ENCODE measurements at regions not wholly inside any gene's neighbourhood (a gene's known extent, or its start where the extent isn't known, plus 50 kb on each side); places are given as distances from the start of the nearest gene placed in this dataset.

- TF ChIP-seq KLF17 (tag by site-specific recombination; IDR thresholded peaks at IDR 0.05), result no peak
- TF ChIP-seq ZNF169 (tag by site-specific recombination; IDR thresholded peaks at IDR 0.05), result no peak
Observed at GRCh38 chr6:167448378-167448777, 123.5 kb downstream of the TTLL2 start (continued).

- CTCF ChIA-PET, result no interaction called here
Observed at GRCh38 chr6:167449094-167449861, 124.4 kb downstream of the TTLL2 start.

GRCh38 chr6:167450626-167451025, 125.7 kb downstream of the TTLL2 start:
- Histone ChIP-seq H3K27ac (ENCODE audit: extremely low read depth, low read depth, low read length) (no peak overlapping the region), H3K36me3 (ENCODE audit: control insufficient read depth in 2 of 2, insufficient read depth in 1 of 2, low read length in 2 of 2) (no peaks in the 10 kb centered on the region), H3K4me3 (ENCODE audit: low read depth, low read length) (no peak overlapping the region), H3K9me3 (ENCODE audit: control insufficient read depth, insufficient read depth, low read depth, low read length) (no peaks in the 10 kb centered on the region), H3K4me1 (ENCODE audit: control insufficient read depth, insufficient read depth, low read length) (no peaks in the 10 kb centered on the region)
- CTCF ChIA-PET, result no interaction called here
- POLR2A ChIA-PET, result no interaction called here
- no peak for TF ChIP-seq ZBTB11 (tag by site-specific recombination; conservative IDR thresholded peaks at IDR 0.05; ENCODE audit: low read depth)
- no peak for TF ChIP-seq ZNF302 (tag by site-specific recombination; IDR thresholded peaks at IDR 0.05; ENCODE audit: low read depth)
- no peak for TF ChIP-seq ZNF513 (tag by site-specific recombination; IDR thresholded peaks at IDR 0.05)
- TF ChIP-seq TCF7L2 (IDR thresholded peaks at IDR 0.05; ENCODE audit: borderline replicate concordance, low read depth, low read length), result no peak
- TF ChIP-seq ZNF274 (IDR thresholded peaks at IDR 0.05; ENCODE audit: low read length), result no peak
- TF ChIP-seq ZNF274 (tag by site-specific recombination; IDR thresholded peaks at IDR 0.05; ENCODE audit: borderline replicate concordance), result no peak
- no peak for TF ChIP-seq ZNF768 (tag by site-specific recombination; IDR thresholded peaks at IDR 0.05)
- TF ChIP-seq ZIC2 (tag by site-specific recombination; IDR thresholded peaks at IDR 0.05), result no peak
- no peak for TF ChIP-seq ZFP3 (tag by site-specific recombination; IDR thresholded peaks at IDR 0.05; ENCODE audit: low read depth)
- no peak for TF ChIP-seq ZBTB8A (tag by site-specific recombination; IDR thresholded peaks at IDR 0.05)
- TF ChIP-seq ZNF558 (tag by site-specific recombination; IDR thresholded peaks at IDR 0.05), result no peak

More at GRCh38 chr6:167449094-167449861, 124.4 kb downstream of the TTLL2 start:
- Histone ChIP-seq H3K4me3 (ENCODE audit: low read depth, low read length) (no peak overlapping the region), H3K36me3 (ENCODE audit: control insufficient read depth in 2 of 2, insufficient read depth in 1 of 2, low read length in 2 of 2) (no peaks in the 10 kb centered on the region), H3K27ac (ENCODE audit: extremely low read depth, low read depth, low read length) (no peak overlapping the region), H3K9me3 (ENCODE audit: control insufficient read depth, insufficient read depth, low read depth, low read length) (no peaks in the 10 kb centered on the region), H3K4me1 (ENCODE audit: control insufficient read depth, insufficient read depth, low read length) (no peaks in the 10 kb centered on the region)
- TF ChIP-seq HOXA7 (CRISPR knock-in tag; IDR thresholded peaks at IDR 0.05; ENCODE audit: borderline replicate concordance), result no peak
- POLR2A ChIA-PET, result no interaction called here

All from HEK293 (cell line).